ENCODE measurements at regions not wholly inside any gene's neighbourhood (a gene's known extent, or its start where the extent isn't known, plus 50 kb on each side); places are given as distances from the start of the nearest gene placed in this dataset.

- ATAC-seq = no peak
- intact Hi-C loops (cut with DNase I) = no loop called here
- TF ChIP-seq CTCF (IDR thresholded peaks at IDR 0.05) = no peak
- Histone ChIP-seq H3K4me3 (no peak overlapping the region), H3K27ac (no peak overlapping the region), H3K36me3 (no peaks in the 10 kb centered on the region), H3K27me3 (no peaks in the 10 kb centered on the region), H3K4me1 (no peaks in the 10 kb centered on the region), H3K9me3 (no peaks in the 10 kb centered on the region)
- 61 to 72% methylated on average over 2 of the region's 2 CpGs for WGBS, 2 donors
- DNase-seq = no peak
Measured at GRCh38 chr4:23220911-23221310, 528.2 kb downstream of the GBA3 start.

- ATAC-seq (no peak), DNase-seq (no peak)
- H3K4me3 ChIP-seq = no peak overlapping the region
- TF ChIP-seq CTCF (IDR thresholded peaks at IDR 0.05) = no peak
- no peak overlapping the region for H3K27ac ChIP-seq
- no peaks in the 10 kb centered on the region for H3K4me1 ChIP-seq
- intact Hi-C loops (cut with DNase I) = no loop called here
- H3K27me3 ChIP-seq = no peaks in the 10 kb centered on the region
- WGBS, 2 donors = 68 to 83% methylated on average over 3 of the region's 3 CpGs
- no peaks in the 10 kb centered on the region for H3K9me3 ChIP-seq
- no peaks in the 10 kb centered on the region for H3K36me3 ChIP-seq
Measured at GRCh38 chr4:23219779-23220408, 527.2 kb downstream of the GBA3 start.

- 71 to 75% methylated on average over 2 of the region's 2 CpGs for WGBS, 2 donors
- ATAC-seq (no peak), DNase-seq (no peak)
- Histone ChIP-seq H3K4me1 (no peaks in the 10 kb centered on the region), H3K9me3 (peaks cover 0 to 5% (median 0%) of the 10 kb centered on the region in 11 donors), H3K27me3 (no peaks in the 10 kb centered on the region), H3K27ac (no peak overlapping the region), H3K4me3 (no peak overlapping the region), H3K36me3 (no peaks in the 10 kb centered on the region)
- intact Hi-C loops (cut with DNase I) = no loop called here
- no peak for TF ChIP-seq CTCF (IDR thresholded peaks at IDR 0.05)
Measured at GRCh38 chr4:23213198-23213597, 520.5 kb downstream of the GBA3 start.

- peaks cover 0 to 10% (median 0%) of the 10 kb centered on the region in 11 donors for H3K9me3 ChIP-seq
- intact Hi-C loops (cut with DNase I) = no loop called here
- H3K4me1 ChIP-seq = no peaks in the 10 kb centered on the region
- H3K27ac ChIP-seq = no peak overlapping the region
- 64 to 71% methylated on average over 4 of the region's 4 CpGs for WGBS, 2 donors
- H3K36me3 ChIP-seq = no peaks in the 10 kb centered on the region
- DNase-seq = no peak
- H3K4me3 ChIP-seq = no peak overlapping the region
- no peaks in the 10 kb centered on the region for H3K27me3 ChIP-seq
- no peak for ATAC-seq
- TF ChIP-seq CTCF (IDR thresholded peaks at IDR 0.05) = no peak
Measured at GRCh38 chr4:23212558-23212957, 519.8 kb downstream of the GBA3 start.
